ENCODE measurements at regions not wholly inside any gene's neighbourhood (a gene's known extent, or its start where the extent isn't known, plus 50 kb on each side); places are given as distances from the start of the nearest gene placed in this dataset.

DNA sequence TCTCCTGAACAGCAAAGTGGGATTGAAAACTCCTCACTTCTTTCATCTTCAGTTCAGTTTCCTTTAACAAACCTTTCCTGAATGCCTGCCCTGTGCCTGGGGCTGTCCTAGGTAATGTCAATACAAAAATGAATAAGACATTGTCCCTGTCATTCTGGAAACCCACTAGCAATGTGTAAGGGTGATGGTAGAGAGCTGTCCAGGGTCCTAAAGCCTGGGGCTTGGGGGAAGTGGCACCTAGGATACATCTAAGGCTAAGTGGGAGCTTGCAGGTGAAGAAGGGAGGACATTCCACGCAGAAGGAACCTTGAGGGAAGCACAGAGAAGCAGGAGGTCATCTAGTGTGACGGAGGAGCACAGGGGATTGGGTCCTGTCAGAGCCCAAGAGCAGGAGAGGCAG is 212.7 kb upstream of the PPP2R3A start:
- CTCF ChIA-PET (ENCODE audit: low intra/inter-chr PET ratio), result no interaction called here
- FAIRE-seq (no peak), DNase-seq (ENCODE audit: extremely low read depth in 1 of 4, low spot score in 3 of 4) (no peak), ATAC-seq (no peak)
- Histone ChIP-seq H4K20me1 (replicated peaks; ENCODE audit: control insufficient read depth, insufficient read depth, low read length) (no peaks in the 10 kb centered on the region), H3K9me1 (ENCODE audit: control insufficient read depth, insufficient read depth, low read length) (no peaks in the 10 kb centered on the region), H3K9ac (ENCODE audit: insufficient read depth in 1 of 2, low read depth in 2 of 2, low read length in 2 of 2) (no peak overlapping the region), H3K4me3 (no peak overlapping the region), H3K27me3 (ENCODE audit: control insufficient read depth in 2 of 2, insufficient read depth in 2 of 2, low read length in 2 of 2) (no peaks in the 10 kb centered on the region), H3K79me2 (ENCODE audit: control insufficient read depth, insufficient read depth, low read length) (no peaks in the 10 kb centered on the region), H3K27ac (ENCODE audit: extremely low read depth, low read depth, low read length) (no peak overlapping the region), H3K4me2 (ENCODE audit: insufficient read depth, low read length) (no peak overlapping the region), H3K4me1 (replicated peaks in 1 of 2; ENCODE audit: control insufficient read depth in 2 of 2, insufficient read depth in 2 of 2, low read length in 2 of 2) (no peaks in the 10 kb centered on the region), H3K9me3 (replicated peaks; ENCODE audit: control insufficient read depth, insufficient read depth, low read depth, low read length) (no peaks in the 10 kb centered on the region), H2AFZ (ENCODE audit: low read depth, low read length) (no peak overlapping the region), H3K36me3 (ENCODE audit: control insufficient read depth, insufficient read depth, low read length) (no peaks in the 10 kb centered on the region)
- TF ChIP-seq, protein P1, sequence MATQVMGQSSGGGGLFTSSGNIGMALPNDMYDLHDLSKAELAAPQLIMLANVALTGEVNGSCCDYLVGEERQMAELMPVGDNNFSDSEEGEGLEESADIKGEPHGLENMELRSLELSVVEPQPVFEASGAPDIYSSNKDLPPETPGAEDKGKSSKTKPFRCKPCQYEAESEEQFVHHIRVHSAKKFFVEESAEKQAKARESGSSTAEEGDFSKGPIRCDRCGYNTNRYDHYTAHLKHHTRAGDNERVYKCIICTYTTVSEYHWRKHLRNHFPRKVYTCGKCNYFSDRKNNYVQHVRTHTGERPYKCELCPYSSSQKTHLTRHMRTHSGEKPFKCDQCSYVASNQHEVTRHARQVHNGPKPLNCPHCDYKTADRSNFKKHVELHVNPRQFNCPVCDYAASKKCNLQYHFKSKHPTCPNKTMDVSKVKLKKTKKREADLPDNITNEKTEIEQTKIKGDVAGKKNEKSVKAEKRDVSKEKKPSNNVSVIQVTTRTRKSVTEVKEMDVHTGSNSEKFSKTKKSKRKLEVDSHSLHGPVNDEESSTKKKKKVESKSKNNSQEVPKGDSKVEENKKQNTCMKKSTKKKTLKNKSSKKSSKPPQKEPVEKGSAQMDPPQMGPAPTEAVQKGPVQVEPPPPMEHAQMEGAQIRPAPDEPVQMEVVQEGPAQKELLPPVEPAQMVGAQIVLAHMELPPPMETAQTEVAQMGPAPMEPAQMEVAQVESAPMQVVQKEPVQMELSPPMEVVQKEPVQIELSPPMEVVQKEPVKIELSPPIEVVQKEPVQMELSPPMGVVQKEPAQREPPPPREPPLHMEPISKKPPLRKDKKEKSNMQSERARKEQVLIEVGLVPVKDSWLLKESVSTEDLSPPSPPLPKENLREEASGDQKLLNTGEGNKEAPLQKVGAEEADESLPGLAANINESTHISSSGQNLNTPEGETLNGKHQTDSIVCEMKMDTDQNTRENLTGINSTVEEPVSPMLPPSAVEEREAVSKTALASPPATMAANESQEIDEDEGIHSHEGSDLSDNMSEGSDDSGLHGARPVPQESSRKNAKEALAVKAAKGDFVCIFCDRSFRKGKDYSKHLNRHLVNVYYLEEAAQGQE (IDR thresholded peaks at IDR 0.05; ENCODE audit: borderline replicate concordance), result peak; percentile 89
- TF ChIP-seq, protein P1 (CRISPR knock-in tag; IDR thresholded peaks at IDR 0.05; ENCODE audit: low read depth), result 0 out of 2 replicates have a peak, but pooled peaks have one; percentile 33
- no peak for TF ChIP-seq OTX1 (CRISPR knock-in tag; IDR thresholded peaks at IDR 0.05)
- TF ChIP-seq, protein P2, sequence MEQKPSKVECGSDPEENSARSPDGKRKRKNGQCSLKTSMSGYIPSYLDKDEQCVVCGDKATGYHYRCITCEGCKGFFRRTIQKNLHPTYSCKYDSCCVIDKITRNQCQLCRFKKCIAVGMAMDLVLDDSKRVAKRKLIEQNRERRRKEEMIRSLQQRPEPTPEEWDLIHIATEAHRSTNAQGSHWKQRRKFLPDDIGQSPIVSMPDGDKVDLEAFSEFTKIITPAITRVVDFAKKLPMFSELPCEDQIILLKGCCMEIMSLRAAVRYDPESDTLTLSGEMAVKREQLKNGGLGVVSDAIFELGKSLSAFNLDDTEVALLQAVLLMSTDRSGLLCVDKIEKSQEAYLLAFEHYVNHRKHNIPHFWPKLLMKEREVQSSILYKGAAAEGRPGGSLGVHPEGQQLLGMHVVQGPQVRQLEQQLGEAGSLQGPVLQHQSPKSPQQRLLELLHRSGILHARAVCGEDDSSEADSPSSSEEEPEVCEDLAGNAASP (IDR thresholded peaks at IDR 0.05), result no peak
- TF ChIP-seq SMARCE1 (IDR thresholded peaks at IDR 0.05), result no peak
- no peak for TF ChIP-seq KDM1A (IDR thresholded peaks at IDR 0.05)
- no peak for TF ChIP-seq FOXA3 (CRISPR knock-in tag; conservative IDR thresholded peaks at IDR 0.05 in 1 of 2, IDR thresholded peaks at IDR 0.05 in 1 of 2)
- TF ChIP-seq RNF2 (IDR thresholded peaks at IDR 0.05), result no peak
- TF ChIP-seq ZNF408 (CRISPR knock-in tag; IDR thresholded peaks at IDR 0.05; ENCODE audit: low read depth), result no peak
- no peak for TF ChIP-seq NBN (IDR thresholded peaks at IDR 0.05; ENCODE audit: low read depth)
- TF ChIP-seq, protein P3, sequence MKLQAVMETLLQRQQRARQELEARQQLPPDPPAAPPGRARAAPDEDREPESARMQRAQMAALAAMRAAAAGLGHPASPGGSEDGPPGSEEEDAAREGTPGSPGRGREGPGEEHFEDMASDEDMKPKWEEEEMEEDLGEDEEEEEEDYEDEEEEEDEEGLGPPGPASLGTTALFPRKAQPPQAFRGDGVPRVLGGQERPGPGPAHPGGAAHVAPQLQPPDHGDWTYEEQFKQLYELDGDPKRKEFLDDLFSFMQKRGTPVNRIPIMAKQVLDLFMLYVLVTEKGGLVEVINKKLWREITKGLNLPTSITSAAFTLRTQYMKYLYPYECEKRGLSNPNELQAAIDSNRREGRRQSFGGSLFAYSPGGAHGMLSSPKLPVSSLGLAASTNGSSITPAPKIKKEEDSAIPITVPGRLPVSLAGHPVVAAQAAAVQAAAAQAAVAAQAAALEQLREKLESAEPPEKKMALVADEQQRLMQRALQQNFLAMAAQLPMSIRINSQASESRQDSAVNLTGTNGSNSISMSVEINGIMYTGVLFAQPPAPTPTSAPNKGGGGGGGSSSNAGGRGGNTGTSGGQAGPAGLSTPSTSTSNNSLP (IDR thresholded peaks at IDR 0.05; ENCODE audit: borderline replicate concordance, low read depth, low read length), result no peak
- 0 out of 2 replicates have a peak, but pooled peaks have one; percentile 49 for TF ChIP-seq MIER1 (IDR thresholded peaks at IDR 0.05; ENCODE audit: low read depth)
- TF ChIP-seq EHMT2 (IDR thresholded peaks at IDR 0.05), result peak; percentile 81
- TF ChIP-seq SAFB (IDR thresholded peaks at IDR 0.05; ENCODE audit: borderline replicate concordance, low read depth, low read length), result no peak
- no peak for TF ChIP-seq SMARCA4 (IDR thresholded peaks at IDR 0.05)
- 0% methylated on average over 2 of the region's 2 CpGs for WGBS (ENCODE audit: insufficient coverage, low coverage, missing lambda C conversion rate)
- BruUV-seq (replicated peaks), result no TSS peak
- intact Hi-C loops (cut with micrococcal nuclease) (no loop called here), in situ Hi-C loops (cut with MboI) (no loop called here)
- POLR2A ChIA-PET, result interaction anchor here (1.1 kb wide), 1 partner anchor 41 kb away, joined by 4 read pairs; no protein-coding TSS in a partner anchor

All from K562 (cell line).